Stimulated activated naive B cell treated with anti-CD40 and anti-IgM and Interleukin-4, amounts not matched to agents 10 μg/mL and 1 μg/mL and 100 μg/mL, for 72 hours (primary cell): ENCODE measurements at regions not wholly inside any gene's neighbourhood (a gene's known extent, or its start where the extent isn't known, plus 50 kb on each side); places are given as distances from the start of the nearest gene placed in this dataset.
"Not testable (repeated sequence)": the region's sequence is repeated elsewhere in the genome, so short reads cannot be mapped to it uniquely, and the experiment has no call there.

Source experiments
- ATAC-seq, 2 donors: fragments of 150-1000 bp; cut with Tn5 transposase; replicated peaks; 2 replicates each; pipeline ENCODE4 v1.10.0; 2021; ENCODE audit warnings: moderate library complexity in 1 of 2
- DNase-seq: peaks from one replicate; pipeline ENCODE4 v3.0.0; 2021
- H3K27ac Mint-ChIP-seq: one replicate; pipeline ENCODE4 v1.8.0; 2022; ENCODE audit warnings: mild to moderate bottlenecking, mixed read lengths
- H3K27me3 Mint-ChIP-seq, 2 donors: one replicate each; pipeline ENCODE4 v1.8.0; 2022; ENCODE audit warnings: mixed read lengths in 2 of 2
- H3K36me3 Mint-ChIP-seq, 2 donors: one replicate each; pipeline ENCODE4 v1.8.0; 2022; ENCODE audit warnings: mixed read lengths in 2 of 2, mild to moderate bottlenecking in 1 of 2
- H3K4me1 Mint-ChIP-seq, 2 donors: one replicate each; pipeline ENCODE4 v1.8.0; 2022; ENCODE audit warnings: mixed read lengths in 2 of 2, mild to moderate bottlenecking in 1 of 2
- H3K4me3 Mint-ChIP-seq, 2 donors: one replicate each; pipeline ENCODE4 v1.8.0; 2022; ENCODE audit warnings: mild to moderate bottlenecking in 2 of 2, mixed read lengths in 2 of 2, moderate library complexity in 1 of 2
- H3K9me3 Mint-ChIP-seq, 2 donors: one replicate each; pipeline ENCODE4 v1.8.0; 2022; ENCODE audit warnings: mixed read lengths in 2 of 2, mild to moderate bottlenecking in 1 of 2

GRCh38 chr18:42544901-42545300, 570.6 kb downstream of the RIT2 start:
- no peaks in the 10 kb centered on the region for H3K4me1 Mint-ChIP-seq
- no peak overlapping the region for H3K27ac Mint-ChIP-seq
- ATAC-seq = no peak
- H3K36me3 Mint-ChIP-seq = no peaks in the 10 kb centered on the region
- H3K27me3 Mint-ChIP-seq = no peaks in the 10 kb centered on the region
- DNase-seq = no peak
- no peak overlapping the region for H3K4me3 Mint-ChIP-seq
- H3K9me3 Mint-ChIP-seq = peaks cover 0 to 4% of the 10 kb centered on the region in 2 donors

- H3K36me3 Mint-ChIP-seq = no peaks in the 10 kb centered on the region
- no peaks in the 10 kb centered on the region for H3K4me1 Mint-ChIP-seq
- H3K27me3 Mint-ChIP-seq = no peaks in the 10 kb centered on the region
- no peak overlapping the region for H3K27ac Mint-ChIP-seq
- no peak overlapping the region for H3K4me3 Mint-ChIP-seq
- DNase-seq = no peak
- ATAC-seq = no peak
- H3K9me3 Mint-ChIP-seq = peaks cover 0 to 4% of the 10 kb centered on the region in 2 donors
Measured at GRCh38 chr18:42545825-42546224, 569.7 kb downstream of the RIT2 start.

GRCh38 chr18:42548493-42548892, 567.0 kb downstream of the RIT2 start:
- no peak overlapping the region for H3K4me3 Mint-ChIP-seq
- no peak overlapping the region for H3K27ac Mint-ChIP-seq
- DNase-seq = no peak
- H3K4me1 Mint-ChIP-seq = no peaks in the 10 kb centered on the region
- no peak for ATAC-seq
- H3K36me3 Mint-ChIP-seq = no peaks in the 10 kb centered on the region
- H3K9me3 Mint-ChIP-seq = peaks cover 0 to 2% of the 10 kb centered on the region in 2 donors
- H3K27me3 Mint-ChIP-seq = no peaks in the 10 kb centered on the region

DNA sequence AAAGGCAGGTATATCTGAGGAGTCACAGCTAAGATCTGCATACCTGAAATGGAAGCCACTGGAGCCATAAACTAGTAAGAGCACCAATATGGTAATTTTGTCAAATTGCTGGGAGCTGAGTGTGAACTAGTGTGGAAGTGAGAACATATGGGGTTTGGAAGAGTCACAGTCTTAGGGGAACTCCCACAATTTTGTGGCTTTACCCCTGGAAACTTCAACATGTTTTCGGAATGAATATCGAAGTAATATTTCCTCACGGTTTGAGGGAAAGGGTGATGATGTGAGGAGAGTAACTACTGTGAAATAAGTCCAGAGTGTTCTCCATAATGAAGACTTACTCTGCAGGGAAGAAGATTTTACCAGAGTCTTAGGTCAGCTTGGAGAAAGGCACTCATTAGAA, 565.9 kb downstream of the RIT2 start:
- ATAC-seq (no peak), DNase-seq (no peak)
- H3K4me3 Mint-ChIP-seq = no peak overlapping the region
- no peak overlapping the region for H3K27ac Mint-ChIP-seq
- no peaks in the 10 kb centered on the region for H3K4me1 Mint-ChIP-seq
- H3K9me3 Mint-ChIP-seq = peaks cover 0 to 5% of the 10 kb centered on the region in 2 donors
- no peaks in the 10 kb centered on the region for H3K36me3 Mint-ChIP-seq
- H3K27me3 Mint-ChIP-seq = no peaks in the 10 kb centered on the region

DNA sequence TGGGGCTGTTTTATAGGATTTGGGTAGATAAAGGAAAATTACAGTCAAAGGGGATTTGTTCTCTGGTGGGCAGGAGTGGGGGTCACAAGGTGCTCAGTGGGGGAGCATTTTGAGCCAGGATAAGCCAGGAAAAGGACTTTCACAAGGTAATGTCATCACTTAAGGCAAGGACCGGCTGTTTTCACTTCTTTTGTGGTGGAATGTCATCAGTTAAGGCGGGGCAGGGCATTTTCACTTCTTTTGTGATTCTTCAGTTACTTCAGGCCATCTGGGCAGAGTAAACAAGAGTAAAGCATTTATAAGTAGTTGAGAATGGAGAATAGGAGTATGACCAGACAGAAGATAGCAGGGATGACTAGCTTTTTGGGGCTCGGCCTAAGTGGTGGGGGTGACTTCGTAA, 562.9 kb downstream of the RIT2 start:
- not testable (repeated sequence) for H3K9me3 Mint-ChIP-seq, H3K36me3 Mint-ChIP-seq, H3K27ac Mint-ChIP-seq, H3K27me3 Mint-ChIP-seq, DNase-seq, H3K4me1 Mint-ChIP-seq, ATAC-seq, H3K4me3 Mint-ChIP-seq

- H3K36me3 Mint-ChIP-seq = no peaks in the 10 kb centered on the region
- no peak overlapping the region for H3K27ac Mint-ChIP-seq
- no peak for DNase-seq
- no peak overlapping the region for H3K4me3 Mint-ChIP-seq
- no peaks in the 10 kb centered on the region for H3K4me1 Mint-ChIP-seq
- no peak for ATAC-seq
- peaks cover 0 to 3% of the 10 kb centered on the region in 2 donors for H3K9me3 Mint-ChIP-seq
- no peaks in the 10 kb centered on the region for H3K27me3 Mint-ChIP-seq
Measured at GRCh38 chr18:42559069-42559690, 556.3 kb downstream of the RIT2 start.

DNA sequence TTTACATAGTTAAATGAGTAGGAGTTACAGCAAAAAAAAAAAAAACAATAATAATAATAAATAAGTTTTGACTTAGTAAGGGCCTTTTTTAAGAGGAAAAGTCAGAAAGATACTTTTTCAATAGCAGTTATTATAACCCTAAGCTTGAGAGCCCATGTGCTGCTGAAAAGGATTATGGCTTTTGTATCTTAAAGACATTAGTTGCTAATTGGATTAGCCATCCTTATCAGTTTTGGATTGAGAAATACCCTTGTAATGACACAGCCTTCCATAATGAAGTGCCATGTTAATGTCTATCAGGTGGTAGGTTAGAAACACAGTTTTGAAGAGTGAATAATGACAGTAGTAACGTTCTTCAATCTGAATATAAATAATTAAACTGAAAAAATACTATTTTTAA, 554.0 kb downstream of the RIT2 start:
- Mint-ChIP-seq H3K9me3 (peaks cover 0 to 3% of the 10 kb centered on the region in 2 donors), H3K27me3 (no peaks in the 10 kb centered on the region), H3K4me1 (no peaks in the 10 kb centered on the region), H3K36me3 (no peaks in the 10 kb centered on the region), H3K4me3 (no peak overlapping the region), H3K27ac (no peak overlapping the region)
- DNase-seq = no peak
- no peak for ATAC-seq

- no peak overlapping the region for H3K4me3 Mint-ChIP-seq
- H3K9me3 Mint-ChIP-seq = peaks cover 0 to 3% of the 10 kb centered on the region in 2 donors
- no peaks in the 10 kb centered on the region for H3K4me1 Mint-ChIP-seq
- no peaks in the 10 kb centered on the region for H3K27me3 Mint-ChIP-seq
- no peak for DNase-seq
- H3K36me3 Mint-ChIP-seq = no peaks in the 10 kb centered on the region
- no peak overlapping the region for H3K27ac Mint-ChIP-seq
- ATAC-seq = no peak
Measured at GRCh38 chr18:42563995-42564394, 551.5 kb downstream of the RIT2 start.

GRCh38 chr18:42564761-42565160, 550.7 kb downstream of the RIT2 start:
- Mint-ChIP-seq H3K4me1 (no peaks in the 10 kb centered on the region), H3K9me3 (peaks cover 0 to 3% of the 10 kb centered on the region in 2 donors), H3K36me3 (no peaks in the 10 kb centered on the region), H3K27me3 (no peaks in the 10 kb centered on the region), H3K4me3 (no peak overlapping the region), H3K27ac (no peak overlapping the region)
- DNase-seq (no peak), ATAC-seq (no peak)

- H3K9me3 Mint-ChIP-seq = peaks cover 2 to 7% of the 10 kb centered on the region in 2 donors
- no peak overlapping the region for H3K4me3 Mint-ChIP-seq
- H3K36me3 Mint-ChIP-seq = no peaks in the 10 kb centered on the region
- DNase-seq (no peak), ATAC-seq (no peak)
- H3K4me1 Mint-ChIP-seq = no peaks in the 10 kb centered on the region
- no peak overlapping the region for H3K27ac Mint-ChIP-seq
- no peaks in the 10 kb centered on the region for H3K27me3 Mint-ChIP-seq
Measured at GRCh38 chr18:42568773-42569172, 546.7 kb downstream of the RIT2 start.

DNA sequence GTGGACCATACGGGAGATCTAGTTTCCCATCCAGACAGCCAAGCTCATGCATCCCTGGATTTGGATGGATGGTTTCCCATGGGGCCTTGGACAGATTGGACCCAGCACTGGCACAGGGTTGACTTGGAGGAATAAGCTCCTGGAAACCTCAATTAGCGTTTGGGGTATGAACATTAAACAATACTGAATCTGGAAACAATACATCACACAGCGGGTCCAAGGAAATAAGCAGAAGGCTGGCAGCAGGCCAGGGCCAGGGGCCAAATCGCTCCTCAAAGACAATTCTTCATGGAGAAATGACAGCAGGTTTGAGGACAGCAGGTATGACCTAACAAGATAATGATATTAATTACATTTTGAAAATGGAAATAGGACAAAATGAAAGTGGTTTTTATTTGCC, 540.6 kb downstream of the RIT2 start:
- Mint-ChIP-seq H3K4me3 (no peak overlapping the region), H3K36me3 (no peaks in the 10 kb centered on the region), H3K27me3 (no peaks in the 10 kb centered on the region), H3K9me3 (peaks cover 2 to 4% of the 10 kb centered on the region in 2 donors), H3K4me1 (no peaks in the 10 kb centered on the region), H3K27ac (no peak overlapping the region)
- DNase-seq (no peak), ATAC-seq (no peak)

GRCh38 chr18:42576124-42576523, 539.4 kb downstream of the RIT2 start:
- no peak for DNase-seq
- Mint-ChIP-seq H3K27me3 (no peaks in the 10 kb centered on the region), H3K36me3 (no peaks in the 10 kb centered on the region), H3K27ac (no peak overlapping the region), H3K4me3 (no peak overlapping the region), H3K9me3 (peaks cover 2 to 4% of the 10 kb centered on the region in 2 donors), H3K4me1 (no peaks in the 10 kb centered on the region)
- ATAC-seq = no peak

DNA sequence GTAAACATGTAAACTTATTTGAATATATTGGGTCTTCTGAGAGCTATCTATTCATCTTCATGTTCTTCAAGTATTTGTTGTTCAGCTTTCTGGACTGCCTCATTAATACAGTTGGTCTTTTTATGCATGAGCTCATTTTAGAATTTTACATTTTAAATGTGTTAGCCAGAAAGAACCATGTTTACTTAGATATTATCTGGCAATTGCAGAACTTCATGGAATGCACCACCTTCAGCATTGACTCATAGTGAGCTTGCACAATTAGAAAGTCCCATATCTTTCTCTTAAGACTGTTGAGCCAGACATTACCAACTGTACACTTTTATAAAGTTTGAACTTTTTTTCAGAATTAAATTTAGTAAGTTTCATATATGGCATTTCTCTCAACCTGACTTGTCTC, 536.7 kb downstream of the RIT2 start:
- H3K36me3 Mint-ChIP-seq = no peaks in the 10 kb centered on the region
- no peaks in the 10 kb centered on the region for H3K4me1 Mint-ChIP-seq
- no peaks in the 10 kb centered on the region for H3K9me3 Mint-ChIP-seq
- no peak overlapping the region for H3K27ac Mint-ChIP-seq
- no peak for DNase-seq
- no peak overlapping the region for H3K4me3 Mint-ChIP-seq
- no peak for ATAC-seq
- no peaks in the 10 kb centered on the region for H3K27me3 Mint-ChIP-seq

DNA sequence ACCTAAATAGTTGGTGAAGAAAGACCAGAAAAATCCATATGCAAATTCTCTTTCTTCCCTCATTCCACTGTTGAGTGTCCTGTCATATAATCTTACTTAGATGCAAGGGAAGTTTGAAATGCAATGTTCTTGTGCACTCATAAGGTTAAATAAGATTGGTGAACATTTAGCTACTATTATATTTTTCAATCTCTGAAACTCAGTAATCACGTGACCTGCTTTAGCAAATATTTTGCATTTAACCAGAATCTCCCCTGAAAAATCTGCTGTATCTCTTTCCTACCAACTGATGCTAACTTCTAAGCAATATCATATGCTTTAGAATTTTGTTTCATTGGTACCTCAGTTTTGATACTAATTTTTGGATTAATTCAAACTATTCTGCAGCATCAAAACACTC, 533.2 kb downstream of the RIT2 start:
- Mint-ChIP-seq H3K27ac (no peak overlapping the region), H3K9me3 (peaks cover 0 to 1% of the 10 kb centered on the region in 2 donors), H3K36me3 (no peaks in the 10 kb centered on the region), H3K4me3 (no peak overlapping the region), H3K4me1 (no peaks in the 10 kb centered on the region), H3K27me3 (no peaks in the 10 kb centered on the region)
- no peak for ATAC-seq
- DNase-seq = no peak

DNA sequence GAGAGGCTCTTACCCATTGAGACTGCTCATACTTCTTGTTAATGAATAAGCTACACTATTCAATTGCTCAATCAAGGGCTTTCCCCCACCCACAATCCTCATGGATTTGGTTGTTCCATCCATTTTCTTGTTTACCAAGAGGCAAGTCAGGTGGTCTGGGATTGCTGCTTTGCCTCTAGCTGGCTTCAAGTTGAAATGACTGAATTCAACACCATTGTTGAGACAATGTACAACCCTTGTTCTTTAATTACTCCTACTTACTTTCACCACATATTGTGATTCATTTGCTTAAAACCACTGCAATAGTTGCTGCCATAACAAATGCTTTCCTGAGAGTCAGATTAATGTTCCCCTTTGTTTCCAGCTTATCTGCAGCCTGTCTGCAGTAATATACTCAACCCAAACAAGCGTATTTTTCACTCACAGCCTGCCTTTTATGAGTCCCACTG, 532.2 kb downstream of the RIT2 start:
- no peaks in the 10 kb centered on the region for H3K36me3 Mint-ChIP-seq
- no peaks in the 10 kb centered on the region for H3K27me3 Mint-ChIP-seq
- no peak overlapping the region for H3K4me3 Mint-ChIP-seq
- H3K9me3 Mint-ChIP-seq = peaks cover 0 to 5% of the 10 kb centered on the region in 2 donors
- no peak for DNase-seq
- no peak for ATAC-seq
- H3K4me1 Mint-ChIP-seq = no peaks in the 10 kb centered on the region
- no peak overlapping the region for H3K27ac Mint-ChIP-seq

GRCh38 chr18:42586601-42587000, 528.9 kb downstream of the RIT2 start:
- Mint-ChIP-seq H3K27ac (no peak overlapping the region), H3K27me3 (no peaks in the 10 kb centered on the region), H3K9me3 (peaks cover 0 to 5% of the 10 kb centered on the region in 2 donors), H3K4me1 (no peaks in the 10 kb centered on the region), H3K36me3 (no peaks in the 10 kb centered on the region), H3K4me3 (no peak overlapping the region)
- DNase-seq = no peak
- ATAC-seq = no peak
